ENCODE measurements at regions not wholly inside any gene's neighbourhood (a gene's known extent, or its start where the extent isn't known, plus 50 kb on each side); places are given as distances from the start of the nearest gene placed in this dataset.

DNA sequence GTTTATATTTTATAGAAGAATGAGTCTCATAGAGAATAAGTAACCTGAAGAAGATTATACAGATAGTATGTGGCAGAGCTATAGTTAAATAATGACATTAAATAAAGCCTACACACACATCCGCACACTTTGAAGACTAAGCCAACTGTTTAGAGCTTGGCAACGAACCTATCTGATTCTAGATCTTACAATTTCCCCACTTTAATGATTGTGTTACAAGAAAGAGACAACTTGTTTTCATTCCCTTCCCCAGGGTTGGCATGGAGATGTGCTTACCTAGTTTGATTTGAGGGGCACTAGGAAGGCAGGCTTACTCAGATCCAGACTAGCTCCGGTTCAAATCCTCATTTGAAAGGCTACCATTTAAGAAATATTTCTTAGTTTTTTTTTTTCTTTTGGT lies 61.9 kb upstream of the CBLB start:
- Histone ChIP-seq H2AFZ (ENCODE audit: low read depth) (no peak overlapping the region), H3K4me1 (ENCODE audit: control insufficient read depth in 1 of 2, insufficient read depth in 2 of 2, low read depth in 1 of 2, low read length in 1 of 2) (no peaks in the 10 kb centered on the region; a peak in 2 of 4 replicates), H4K20me1 (ENCODE audit: insufficient read depth) (no peaks in the 10 kb centered on the region), H3K4me2 (no peak overlapping the region), H3K4me3 (ENCODE audit: low read depth in 2 of 2, low read length in 1 of 2) (no peak overlapping the region), H3F3A (replicated peaks; ENCODE audit: insufficient read depth) (no peaks in the 10 kb centered on the region), H3K9me2 (no peaks in the 10 kb centered on the region), H3K36me3 (replicated peaks in 1 of 2; ENCODE audit: control insufficient read depth in 1 of 2, insufficient read depth in 2 of 2, low read length in 1 of 2) (no peaks in the 10 kb centered on the region), H3K79me2 (ENCODE audit: insufficient read depth) (no peaks in the 10 kb centered on the region), H3K27me3 (ENCODE audit: insufficient read depth) (no peaks in the 10 kb centered on the region), H3K9ac (no peak overlapping the region), H3K9me3 (no peaks in the 10 kb centered on the region), H3K27ac (ENCODE audit: low read depth in 2 of 2, low read length in 1 of 2) (no peak overlapping the region)
- TF ChIP-seq YY1 (IDR thresholded peaks at IDR 0.05; ENCODE audit: low read depth) (no peak), TCF12 (IDR thresholded peaks at IDR 0.05) (0 out of 2 replicates have a peak, but pooled peaks have one; percentile 5)
- TF ChIP-seq, protein P1, sequence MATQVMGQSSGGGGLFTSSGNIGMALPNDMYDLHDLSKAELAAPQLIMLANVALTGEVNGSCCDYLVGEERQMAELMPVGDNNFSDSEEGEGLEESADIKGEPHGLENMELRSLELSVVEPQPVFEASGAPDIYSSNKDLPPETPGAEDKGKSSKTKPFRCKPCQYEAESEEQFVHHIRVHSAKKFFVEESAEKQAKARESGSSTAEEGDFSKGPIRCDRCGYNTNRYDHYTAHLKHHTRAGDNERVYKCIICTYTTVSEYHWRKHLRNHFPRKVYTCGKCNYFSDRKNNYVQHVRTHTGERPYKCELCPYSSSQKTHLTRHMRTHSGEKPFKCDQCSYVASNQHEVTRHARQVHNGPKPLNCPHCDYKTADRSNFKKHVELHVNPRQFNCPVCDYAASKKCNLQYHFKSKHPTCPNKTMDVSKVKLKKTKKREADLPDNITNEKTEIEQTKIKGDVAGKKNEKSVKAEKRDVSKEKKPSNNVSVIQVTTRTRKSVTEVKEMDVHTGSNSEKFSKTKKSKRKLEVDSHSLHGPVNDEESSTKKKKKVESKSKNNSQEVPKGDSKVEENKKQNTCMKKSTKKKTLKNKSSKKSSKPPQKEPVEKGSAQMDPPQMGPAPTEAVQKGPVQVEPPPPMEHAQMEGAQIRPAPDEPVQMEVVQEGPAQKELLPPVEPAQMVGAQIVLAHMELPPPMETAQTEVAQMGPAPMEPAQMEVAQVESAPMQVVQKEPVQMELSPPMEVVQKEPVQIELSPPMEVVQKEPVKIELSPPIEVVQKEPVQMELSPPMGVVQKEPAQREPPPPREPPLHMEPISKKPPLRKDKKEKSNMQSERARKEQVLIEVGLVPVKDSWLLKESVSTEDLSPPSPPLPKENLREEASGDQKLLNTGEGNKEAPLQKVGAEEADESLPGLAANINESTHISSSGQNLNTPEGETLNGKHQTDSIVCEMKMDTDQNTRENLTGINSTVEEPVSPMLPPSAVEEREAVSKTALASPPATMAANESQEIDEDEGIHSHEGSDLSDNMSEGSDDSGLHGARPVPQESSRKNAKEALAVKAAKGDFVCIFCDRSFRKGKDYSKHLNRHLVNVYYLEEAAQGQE (IDR thresholded peaks at IDR 0.05; ENCODE audit: low read depth, low read length): no peak
- DNase-seq: no peak
- CTCF ChIA-PET: no interaction called here
- 67% methylated on average over 3 of the region's 3 CpGs for WGBS (ENCODE audit: low lambda C conversion rate)
- POLR2A ChIA-PET: no interaction called here

GRCh38 chr3:105931500-105931899 lies 62.7 kb upstream of the CBLB start:
- Histone ChIP-seq H3F3A (replicated peaks; ENCODE audit: insufficient read depth) (no peaks in the 10 kb centered on the region), H3K9me2 (no peaks in the 10 kb centered on the region), H3K4me3 (ENCODE audit: low read depth in 2 of 2, low read length in 1 of 2) (no peak overlapping the region), H3K9ac (no peak overlapping the region), H3K79me2 (ENCODE audit: insufficient read depth) (no peaks in the 10 kb centered on the region), H3K27me3 (ENCODE audit: insufficient read depth) (no peaks in the 10 kb centered on the region), H4K20me1 (ENCODE audit: insufficient read depth) (no peaks in the 10 kb centered on the region), H3K36me3 (replicated peaks in 1 of 2; ENCODE audit: control insufficient read depth in 1 of 2, insufficient read depth in 2 of 2, low read length in 1 of 2) (no peaks in the 10 kb centered on the region), H3K9me3 (no peaks in the 10 kb centered on the region), H3K4me1 (ENCODE audit: control insufficient read depth in 1 of 2, insufficient read depth in 2 of 2, low read depth in 1 of 2, low read length in 1 of 2) (no peaks in the 10 kb centered on the region; a peak in 2 of 4 replicates), H2AFZ (ENCODE audit: low read depth) (no peak overlapping the region), H3K27ac (ENCODE audit: low read depth in 2 of 2, low read length in 1 of 2) (no peak overlapping the region), H3K4me2 (no peak overlapping the region)
- DNase-seq: no peak
- POLR2A ChIA-PET: no interaction called here
- no peak for TF ChIP-seq FOXJ3 (CRISPR knock-in tag; IDR thresholded peaks at IDR 0.05)
- no peak for TF ChIP-seq USF2 (IDR thresholded peaks at IDR 0.05; ENCODE audit: borderline replicate concordance, low read depth, low read length)
- no peak for TF ChIP-seq MXI1 (IDR thresholded peaks at IDR 0.05; ENCODE audit: low read depth, low read length)
- TF ChIP-seq FOXM1 (IDR thresholded peaks at IDR 0.05; ENCODE audit: low read depth): no peak
- no peak for TF ChIP-seq GATA2 (CRISPR knock-in tag; IDR thresholded peaks at IDR 0.05)
- TF ChIP-seq RXRA (IDR thresholded peaks at IDR 0.05; ENCODE audit: borderline replicate concordance, low read depth): no peak
- no peak for TF ChIP-seq TAF1 (IDR thresholded peaks at IDR 0.05; ENCODE audit: borderline replicate concordance, low read depth, low read length)
- TF ChIP-seq RAD21 (IDR thresholded peaks at IDR 0.05; ENCODE audit: low read length): no peak
- no peak for TF ChIP-seq MAX (IDR thresholded peaks at IDR 0.05; ENCODE audit: low read depth)
- TF ChIP-seq, protein P1 (IDR thresholded peaks at IDR 0.05; ENCODE audit: low read depth, low read length): no peak
- TF ChIP-seq TEAD4 (IDR thresholded peaks at IDR 0.05; ENCODE audit: borderline replicate concordance, insufficient read depth): no peak
- no peak for TF ChIP-seq USF1 (IDR thresholded peaks at IDR 0.05; ENCODE audit: borderline replicate concordance, low read depth)
- TF ChIP-seq POLR2AphosphoS5 (IDR thresholded peaks at IDR 0.05; ENCODE audit: low read depth, low read length): no peak
- TF ChIP-seq YY1 (IDR thresholded peaks at IDR 0.05; ENCODE audit: low read depth): no peak
- TF ChIP-seq CHD2 (IDR thresholded peaks at IDR 0.05; ENCODE audit: low read length, partially characterized antibody): no peak
- TF ChIP-seq SMC3 (IDR thresholded peaks at IDR 0.05; ENCODE audit: low read depth, low read length): no peak
- no peak for TF ChIP-seq SIN3A (IDR thresholded peaks at IDR 0.05; ENCODE audit: borderline replicate concordance, low read depth, low read length)
- no peak for TF ChIP-seq NFIC (IDR thresholded peaks at IDR 0.05; ENCODE audit: borderline replicate concordance)
- CTCF ChIA-PET: no interaction called here
- 89% methylated on average over 2 of the region's 2 CpGs for WGBS (ENCODE audit: low lambda C conversion rate)

Measured in SK-N-SH (cell line).